Activated CD8-positive, alpha-beta memory T cell treated with anti-CD3 and anti-CD28 coated beads, Interleukin-2, amount 50 U/mL, for 48 hours (primary cell): ENCODE measurements at regions not wholly inside any gene's neighbourhood (a gene's known extent, or its start where the extent isn't known, plus 50 kb on each side); places are given as distances from the start of the nearest gene placed in this dataset.

ENCODE experiments used
- DNase-seq: peaks from one replicate; pipeline ENCODE4 v3.0.0-alpha.2; 2020

GRCh38 chr1:2920421-2921015, 100.7 kb upstream of the ACTRT2 start:
- no peak for DNase-seq

GRCh38 chr1:2921970-2922686, 99.1 kb upstream of the ACTRT2 start:
- peak; percentile 83 for DNase-seq

- DNase-seq, result no peak
Measured at GRCh38 chr1:2923351-2923750, 97.9 kb upstream of the ACTRT2 start.

- no peak for DNase-seq
Measured at GRCh38 chr1:2925291-2925690, 96.0 kb upstream of the ACTRT2 start.

- DNase-seq, result no peak
Measured at GRCh38 chr1:2925918-2926317, 95.3 kb upstream of the ACTRT2 start.

GRCh38 chr1:2926447-2927055, 94.7 kb upstream of the ACTRT2 start:
- DNase-seq, result no peak

- DNase-seq, result no peak
Measured at GRCh38 chr1:2927393-2928360, 93.6 kb upstream of the ACTRT2 start.

GRCh38 chr1:2928366-2929325, 92.6 kb upstream of the ACTRT2 start:
- no peak for DNase-seq

GRCh38 chr1:2929335-2929734, 91.9 kb upstream of the ACTRT2 start:
- DNase-seq, result no peak

- no peak for DNase-seq
Measured at GRCh38 chr1:2930016-2930815, 91.1 kb upstream of the ACTRT2 start.

- DNase-seq, result no peak
Measured at GRCh38 chr1:2930913-2931723, 90.1 kb upstream of the ACTRT2 start.

- DNase-seq, result no peak
Measured at GRCh38 chr1:2931724-2932401, 89.4 kb upstream of the ACTRT2 start.

- no peak for DNase-seq
Measured at GRCh38 chr1:2932671-2933350, 88.5 kb upstream of the ACTRT2 start.

- no peak for DNase-seq
Measured at GRCh38 chr1:2933431-2934155, 87.7 kb upstream of the ACTRT2 start.

- DNase-seq, result no peak
Measured at GRCh38 chr1:2934156-2934540, 87.1 kb upstream of the ACTRT2 start.

- no peak for DNase-seq
Measured at GRCh38 chr1:2934642-2935081, 86.6 kb upstream of the ACTRT2 start.

- no peak for DNase-seq
Measured at GRCh38 chr1:2935184-2935583, 86.1 kb upstream of the ACTRT2 start.

- DNase-seq, result no peak
Measured at GRCh38 chr1:2935751-2936390, 85.4 kb upstream of the ACTRT2 start.
